ENCODE measurements at regions not wholly inside any gene's neighbourhood (a gene's known extent, or its start where the extent isn't known, plus 50 kb on each side); places are given as distances from the start of the nearest gene placed in this dataset.

DNA sequence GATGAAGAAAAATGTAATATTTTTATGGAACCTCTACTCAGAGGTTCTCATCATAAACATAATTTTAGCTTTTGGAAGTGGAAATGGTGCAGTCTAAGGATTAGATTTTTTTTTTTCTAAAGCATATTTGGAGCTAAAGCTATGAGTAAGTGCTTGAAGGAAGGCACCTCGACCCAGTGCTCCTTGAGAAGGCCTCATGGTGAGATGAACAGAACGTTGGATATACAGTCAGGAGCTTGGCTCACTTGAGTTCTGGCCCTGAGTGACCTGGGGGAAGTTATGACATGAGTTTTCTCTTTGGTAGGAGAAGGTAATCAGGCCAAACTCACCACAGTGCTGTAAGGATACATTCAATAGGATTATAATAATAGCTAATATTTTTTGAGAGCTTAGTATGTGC is 163.3 kb downstream of the JCAD start:
- Histone ChIP-seq H3K9ac (ENCODE audit: insufficient read depth in 1 of 2, low read depth in 2 of 2, low read length in 2 of 2) (no peak overlapping the region), H3K27me3 (ENCODE audit: control insufficient read depth in 2 of 2, insufficient read depth in 2 of 2, low read length in 2 of 2) (no peaks in the 10 kb centered on the region), H3K9me3 (replicated peaks; ENCODE audit: control insufficient read depth, insufficient read depth, low read depth, low read length) (no peaks in the 10 kb centered on the region), H3K27ac (ENCODE audit: extremely low read depth, low read depth, low read length) (no peak overlapping the region), H3K9me1 (ENCODE audit: control insufficient read depth, insufficient read depth, low read length) (no peaks in the 10 kb centered on the region), H4K20me1 (replicated peaks; ENCODE audit: control insufficient read depth, insufficient read depth, low read length) (no peaks in the 10 kb centered on the region), H3K79me2 (ENCODE audit: control insufficient read depth, insufficient read depth, low read length) (no peaks in the 10 kb centered on the region), H3K4me2 (ENCODE audit: insufficient read depth, low read length) (no peak overlapping the region), H3K4me3 (no peak overlapping the region), H3K4me1 (replicated peaks in 1 of 2; ENCODE audit: control insufficient read depth in 2 of 2, insufficient read depth in 2 of 2, low read length in 2 of 2) (no peaks in the 10 kb centered on the region), H3K36me3 (ENCODE audit: control insufficient read depth, insufficient read depth, low read length) (no peaks in the 10 kb centered on the region), H2AFZ (ENCODE audit: low read depth, low read length) (no peak overlapping the region)
- intact Hi-C loops (cut with micrococcal nuclease) = no loop called here
- FAIRE-seq = no peak
- TF ChIP-seq, protein P1, sequence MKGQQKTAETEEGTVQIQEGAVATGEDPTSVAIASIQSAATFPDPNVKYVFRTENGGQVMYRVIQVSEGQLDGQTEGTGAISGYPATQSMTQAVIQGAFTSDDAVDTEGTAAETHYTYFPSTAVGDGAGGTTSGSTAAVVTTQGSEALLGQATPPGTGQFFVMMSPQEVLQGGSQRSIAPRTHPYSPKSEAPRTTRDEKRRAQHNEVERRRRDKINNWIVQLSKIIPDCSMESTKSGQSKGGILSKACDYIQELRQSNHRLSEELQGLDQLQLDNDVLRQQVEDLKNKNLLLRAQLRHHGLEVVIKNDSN (CRISPR knock-in tag; IDR thresholded peaks at IDR 0.05) = no peak
- TF ChIP-seq OTX1 (CRISPR knock-in tag; IDR thresholded peaks at IDR 0.05) = no peak
- no peak for TF ChIP-seq XRCC5 (IDR thresholded peaks at IDR 0.05; ENCODE audit: low read depth, low read length)
- no peak for TF ChIP-seq NR2F6 (CRISPR knock-in tag; IDR thresholded peaks at IDR 0.05)
- TF ChIP-seq ZNF830 (CRISPR knock-in tag; IDR thresholded peaks at IDR 0.05) = no peak
- no peak for TF ChIP-seq MBD2 (IDR thresholded peaks at IDR 0.05; ENCODE audit: borderline replicate concordance, low read depth)
- no peak for TF ChIP-seq MTA1 (IDR thresholded peaks at IDR 0.05; ENCODE audit: borderline replicate concordance)
- TF ChIP-seq, protein P2, sequence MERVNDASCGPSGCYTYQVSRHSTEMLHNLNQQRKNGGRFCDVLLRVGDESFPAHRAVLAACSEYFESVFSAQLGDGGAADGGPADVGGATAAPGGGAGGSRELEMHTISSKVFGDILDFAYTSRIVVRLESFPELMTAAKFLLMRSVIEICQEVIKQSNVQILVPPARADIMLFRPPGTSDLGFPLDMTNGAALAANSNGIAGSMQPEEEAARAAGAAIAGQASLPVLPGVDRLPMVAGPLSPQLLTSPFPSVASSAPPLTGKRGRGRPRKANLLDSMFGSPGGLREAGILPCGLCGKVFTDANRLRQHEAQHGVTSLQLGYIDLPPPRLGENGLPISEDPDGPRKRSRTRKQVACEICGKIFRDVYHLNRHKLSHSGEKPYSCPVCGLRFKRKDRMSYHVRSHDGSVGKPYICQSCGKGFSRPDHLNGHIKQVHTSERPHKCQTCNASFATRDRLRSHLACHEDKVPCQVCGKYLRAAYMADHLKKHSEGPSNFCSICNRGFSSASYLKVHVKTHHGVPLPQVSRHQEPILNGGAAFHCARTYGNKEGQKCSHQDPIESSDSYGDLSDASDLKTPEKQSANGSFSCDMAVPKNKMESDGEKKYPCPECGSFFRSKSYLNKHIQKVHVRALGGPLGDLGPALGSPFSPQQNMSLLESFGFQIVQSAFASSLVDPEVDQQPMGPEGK (CRISPR knock-in tag; IDR thresholded peaks at IDR 0.05; ENCODE audit: borderline replicate concordance) = no peak
- TF ChIP-seq, protein P3, sequence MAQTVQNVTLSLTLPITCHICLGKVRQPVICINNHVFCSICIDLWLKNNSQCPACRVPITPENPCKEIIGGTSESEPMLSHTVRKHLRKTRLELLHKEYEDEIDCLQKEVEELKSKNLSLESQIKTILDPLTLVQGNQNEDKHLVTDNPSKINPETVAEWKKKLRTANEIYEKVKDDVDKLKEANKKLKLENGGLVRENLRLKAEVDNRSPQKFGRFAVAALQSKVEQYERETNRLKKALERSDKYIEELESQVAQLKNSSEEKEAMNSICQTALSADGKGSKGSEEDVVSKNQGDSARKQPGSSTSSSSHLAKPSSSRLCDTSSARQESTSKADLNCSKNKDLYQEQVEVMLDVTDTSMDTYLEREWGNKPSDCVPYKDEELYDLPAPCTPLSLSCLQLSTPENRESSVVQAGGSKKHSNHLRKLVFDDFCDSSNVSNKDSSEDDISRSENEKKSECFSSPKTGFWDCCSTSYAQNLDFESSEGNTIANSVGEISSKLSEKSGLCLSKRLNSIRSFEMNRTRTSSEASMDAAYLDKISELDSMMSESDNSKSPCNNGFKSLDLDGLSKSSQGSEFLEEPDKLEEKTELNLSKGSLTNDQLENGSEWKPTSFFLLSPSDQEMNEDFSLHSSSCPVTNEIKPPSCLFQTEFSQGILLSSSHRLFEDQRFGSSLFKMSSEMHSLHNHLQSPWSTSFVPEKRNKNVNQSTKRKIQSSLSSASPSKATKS (CRISPR knock-in tag; IDR thresholded peaks at IDR 0.05) = no peak
- no peak for TF ChIP-seq HIVEP1 (CRISPR knock-in tag; IDR thresholded peaks at IDR 0.05)
- BruUV-seq (replicated peaks) = no TSS peak
- 0% methylated on average over 2 of the region's 2 CpGs for WGBS (ENCODE audit: insufficient coverage, low coverage, missing lambda C conversion rate)
- ChIA-PET POLR2A (interaction anchor here (0.5 to 0.8 kb wide), 2 partner anchors 10 to 39 kb away, joined by 3 read pairs; no protein-coding TSS in a partner anchor), CTCF (ENCODE audit: low intra/inter-chr PET ratio) (no interaction called here)
- in situ Hi-C loops (cut with MboI) = no loop called here
- no peak for ATAC-seq
- no peak for DNase-seq (ENCODE audit: extremely low read depth in 1 of 4, low spot score in 3 of 4)

All from K562 (cell line).